Stimulated activated CD4-positive, alpha-beta T cell treated with anti-CD3 and anti-CD28 coated beads, Interleukin-15, amount 100 ng/mL, for 24 hours (primary cell): ENCODE measurements at regions not wholly inside any gene's neighbourhood (a gene's known extent, or its start where the extent isn't known, plus 50 kb on each side); places are given as distances from the start of the nearest gene placed in this dataset.

ENCODE experiments used
- DNase-seq: peaks from one replicate; pipeline ENCODE4 v3.0.0-alpha.2; 2020

DNA sequence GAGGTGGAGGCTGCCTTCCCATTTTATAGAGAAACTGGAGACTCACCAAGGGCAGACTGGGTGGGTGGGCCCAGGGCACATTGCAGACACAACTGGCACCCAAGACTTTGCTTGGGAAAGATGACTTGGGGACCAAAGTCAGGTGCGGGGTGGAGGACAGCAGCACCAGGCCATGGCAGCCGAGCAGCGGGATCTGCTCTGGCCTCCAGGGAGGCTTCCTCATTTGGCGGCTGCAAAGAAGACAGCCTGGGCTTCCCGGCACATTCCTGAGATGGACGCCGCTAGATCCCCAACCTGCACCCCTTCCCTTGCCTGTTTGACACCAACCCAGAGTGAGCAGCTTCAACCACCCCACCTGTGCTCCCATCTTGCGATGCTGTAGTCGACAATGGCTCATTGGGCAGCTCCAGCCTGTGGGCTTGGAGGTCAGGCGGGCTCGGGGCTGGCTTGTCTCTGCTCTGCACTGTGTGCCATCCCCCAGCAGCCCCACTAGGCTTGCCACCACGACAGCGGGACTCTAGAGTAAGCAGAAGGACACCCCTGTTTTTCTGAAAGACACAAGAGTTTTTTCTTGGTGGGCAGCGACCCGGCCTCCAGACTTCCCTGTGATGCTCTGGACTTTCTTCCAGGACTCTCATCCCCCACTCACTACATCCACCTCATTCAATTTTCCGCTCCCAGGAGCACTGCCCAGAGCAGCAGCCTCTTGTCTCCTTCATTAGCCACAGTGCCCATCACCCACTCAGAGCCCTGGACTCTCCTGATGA, 184.9 kb upstream of the CST7 start:
- no peak for DNase-seq

DNA sequence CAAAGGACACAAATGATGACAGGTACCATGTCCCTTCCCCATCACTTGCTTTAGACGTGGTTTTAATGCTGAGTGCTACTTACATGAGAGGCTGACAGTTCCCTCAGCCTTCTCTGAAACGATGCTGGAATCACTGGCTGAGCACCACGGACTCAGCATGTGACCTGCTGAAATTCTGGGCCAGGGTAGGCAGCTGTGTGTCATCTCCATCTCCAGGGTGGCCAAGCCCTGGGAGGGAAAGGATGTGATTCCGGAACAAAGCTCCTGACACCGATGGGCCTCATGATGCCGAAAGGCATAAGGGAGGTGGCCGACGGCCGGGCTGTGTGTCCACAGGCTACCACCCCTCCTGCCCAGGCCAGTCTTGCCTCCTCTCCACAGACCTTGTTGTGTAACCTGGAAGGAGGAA, 184.3 kb upstream of the CST7 start:
- no peak for DNase-seq

GRCh38 chr20:24765316-24766142, 183.5 kb upstream of the CST7 start:
- no peak for DNase-seq

GRCh38 chr20:24766143-24766527, 182.9 kb upstream of the CST7 start:
- DNase-seq = no peak

DNA sequence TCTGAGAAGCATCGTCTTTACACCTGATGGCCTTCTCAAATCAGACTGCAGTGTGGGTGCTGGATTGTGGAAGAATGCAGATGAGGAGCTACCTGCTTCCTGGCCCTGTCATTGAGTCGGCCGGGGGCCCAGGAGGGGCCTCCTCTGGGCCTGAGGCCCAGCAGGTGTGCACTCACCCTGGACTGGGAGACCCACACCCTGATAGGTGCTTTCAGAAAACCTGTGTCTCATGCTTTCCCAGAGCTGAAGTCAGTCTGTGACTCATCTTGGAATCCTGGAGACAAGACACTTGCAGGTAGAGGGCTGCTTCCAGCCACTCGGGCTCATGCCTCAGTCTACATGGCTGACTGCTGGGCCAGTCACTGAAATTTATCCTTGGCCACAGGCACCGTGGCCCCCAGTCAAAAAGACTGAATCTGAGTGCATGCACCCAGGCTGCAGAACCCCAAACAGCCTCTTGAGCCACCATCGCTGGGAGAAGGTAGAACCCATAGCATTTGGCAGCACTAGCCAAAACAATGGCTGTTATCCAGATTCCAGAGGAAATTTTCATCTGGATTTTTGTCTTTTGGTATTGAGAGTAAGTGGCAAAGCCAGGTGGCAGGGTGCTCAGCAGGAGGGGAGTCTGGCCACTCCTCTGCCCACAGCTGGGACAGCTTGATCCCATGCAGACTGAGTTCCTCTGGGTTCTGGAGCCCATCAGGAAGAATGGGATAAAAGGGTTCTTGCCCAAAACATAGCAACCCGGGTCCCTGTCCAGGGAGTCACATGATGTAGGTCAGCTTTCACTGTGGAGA, 182.0 kb upstream of the CST7 start:
- DNase-seq = no peak

DNA sequence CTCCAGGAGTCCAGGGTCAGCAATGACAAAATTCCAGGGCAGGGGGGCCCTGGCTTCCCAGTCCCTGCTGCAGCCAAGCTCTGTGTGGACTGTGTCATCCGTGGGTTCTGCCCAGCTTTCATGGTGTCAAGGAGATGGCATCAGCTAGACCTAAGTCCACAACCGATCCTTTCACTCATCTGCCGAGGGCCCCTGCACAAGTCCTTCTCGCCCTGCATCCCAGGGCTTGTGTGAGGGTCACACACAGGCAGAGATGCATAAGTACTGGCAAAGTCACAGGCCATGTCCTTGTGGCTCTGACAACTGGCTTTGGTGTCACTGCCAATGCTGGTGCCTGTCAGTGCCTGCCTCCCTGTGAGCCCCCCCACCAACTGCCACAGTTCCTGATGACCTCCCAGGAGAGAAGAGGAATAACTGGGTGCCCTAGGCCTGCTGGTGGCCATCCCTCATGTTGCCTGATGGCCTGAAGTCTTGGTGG, 181.4 kb upstream of the CST7 start:
- no peak for DNase-seq

DNA sequence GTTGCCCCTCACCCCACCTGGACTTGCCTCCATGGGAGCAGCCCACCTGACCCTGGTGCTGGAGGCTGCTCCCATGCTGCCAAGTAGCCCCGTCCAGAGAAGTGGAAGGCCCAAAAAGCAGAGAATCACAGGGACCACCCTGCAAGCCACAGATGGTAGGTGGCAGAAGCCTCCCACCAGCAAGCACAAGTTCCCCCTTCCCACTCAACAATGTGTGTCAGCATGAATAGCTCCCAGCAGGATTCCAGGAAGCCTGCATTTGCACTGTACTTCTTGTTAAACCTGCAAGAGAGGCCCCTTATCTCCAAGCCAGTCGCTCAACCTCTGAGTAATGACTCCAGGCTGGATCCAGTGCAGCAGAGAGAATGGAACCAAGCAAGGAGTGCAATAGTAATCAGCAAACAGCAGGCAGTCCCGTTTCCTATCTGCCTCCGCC, 180.8 kb upstream of the CST7 start:
- no peak for DNase-seq

DNA sequence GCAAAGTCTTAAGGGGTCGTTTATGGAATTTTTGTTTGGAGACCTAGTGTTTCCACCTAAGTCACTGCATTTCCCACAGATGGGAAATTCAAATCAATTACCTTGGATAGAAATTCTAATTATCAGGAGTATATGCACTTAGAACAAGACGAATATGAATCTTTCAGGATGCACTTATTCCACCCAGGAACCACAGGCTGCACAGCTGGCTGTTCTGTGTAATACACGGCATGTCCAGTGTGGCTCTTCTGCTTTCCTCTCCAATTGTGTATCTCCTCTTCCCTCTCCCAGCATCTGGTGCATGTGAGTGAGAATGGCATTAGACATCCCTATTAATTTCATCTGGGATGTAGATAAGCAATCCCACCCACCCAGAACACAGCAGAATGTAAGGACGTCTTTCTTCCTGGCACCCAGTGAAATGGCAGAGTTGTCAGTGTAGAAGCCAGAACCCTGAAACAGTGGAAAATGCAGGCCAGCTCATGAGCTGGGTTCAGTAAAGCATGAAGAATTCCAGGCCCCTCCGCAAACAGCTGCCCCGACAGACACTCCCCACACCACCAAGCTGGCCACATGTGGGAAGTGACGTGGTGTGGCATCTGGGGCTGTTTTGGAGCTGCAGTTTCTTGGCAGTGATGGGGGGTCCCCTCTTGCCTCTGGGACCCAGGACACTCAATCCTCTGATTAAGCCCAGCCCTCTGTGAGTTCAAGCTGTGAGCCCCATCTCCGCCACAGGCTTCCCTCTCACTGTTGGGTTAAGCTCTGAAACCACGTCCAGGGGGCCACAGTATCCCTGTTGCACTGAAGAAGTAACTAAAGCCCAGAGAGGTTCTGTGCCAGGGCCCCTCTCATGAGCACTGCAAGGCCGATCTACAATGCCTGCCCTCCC, 180.1 kb upstream of the CST7 start:
- no peak for DNase-seq

- no peak for DNase-seq
These were observed 179.0 kb upstream of the CST7 start for GRCh38 chr20:24769878-24770627.

- DNase-seq = no peak
These were observed 178.2 kb upstream of the CST7 start for GRCh38 chr20:24770628-24771541.

GRCh38 chr20:24771542-24772061, 177.5 kb upstream of the CST7 start:
- DNase-seq = no peak

DNA sequence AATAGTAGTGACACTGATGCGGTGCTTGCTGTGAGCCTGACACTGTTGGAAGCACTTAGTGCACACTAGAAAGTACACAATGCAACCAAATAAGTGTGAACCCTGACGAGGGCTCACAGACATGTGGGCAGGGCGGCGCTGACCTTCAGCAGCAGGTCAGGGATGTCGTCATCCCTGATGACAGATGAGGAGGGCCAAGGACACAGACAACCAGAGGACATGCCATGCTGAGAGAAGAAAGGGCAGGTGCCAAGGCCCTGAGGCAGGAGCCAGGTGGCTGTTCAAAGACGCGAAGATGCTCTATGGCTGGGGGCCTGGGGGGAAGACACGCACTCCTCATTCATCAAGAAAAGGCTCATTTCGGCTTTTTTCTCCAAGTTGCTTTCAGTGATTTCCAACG, 176.4 kb upstream of the CST7 start:
- no peak for DNase-seq

- no peak for DNase-seq
These were observed 175.9 kb upstream of the CST7 start for GRCh38 chr20:24773168-24773567.

DNA sequence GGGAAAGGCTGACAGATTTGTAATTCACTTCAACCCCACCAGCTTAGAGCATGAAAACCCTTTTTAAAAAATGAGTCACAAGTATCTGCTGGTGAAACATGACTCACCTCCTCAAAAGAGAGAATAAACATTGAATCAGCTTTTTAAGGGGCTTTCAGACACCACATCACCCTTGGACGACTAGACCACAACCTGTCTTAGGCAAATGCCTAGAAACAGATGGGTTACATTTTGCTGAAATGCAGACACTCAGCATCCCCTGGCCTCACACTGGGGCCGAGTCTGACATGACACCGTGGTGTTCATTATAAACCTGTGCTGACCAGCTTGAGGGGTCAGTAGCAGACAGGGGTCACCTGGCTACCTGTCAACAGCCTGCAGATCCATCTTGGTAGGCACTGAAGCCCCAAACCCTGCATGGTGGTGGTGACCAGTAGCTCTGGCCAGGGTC, 175.3 kb upstream of the CST7 start:
- peak; percentile 12 for DNase-seq

GRCh38 chr20:24775966-24776365, 173.1 kb upstream of the CST7 start:
- DNase-seq = no peak

DNA sequence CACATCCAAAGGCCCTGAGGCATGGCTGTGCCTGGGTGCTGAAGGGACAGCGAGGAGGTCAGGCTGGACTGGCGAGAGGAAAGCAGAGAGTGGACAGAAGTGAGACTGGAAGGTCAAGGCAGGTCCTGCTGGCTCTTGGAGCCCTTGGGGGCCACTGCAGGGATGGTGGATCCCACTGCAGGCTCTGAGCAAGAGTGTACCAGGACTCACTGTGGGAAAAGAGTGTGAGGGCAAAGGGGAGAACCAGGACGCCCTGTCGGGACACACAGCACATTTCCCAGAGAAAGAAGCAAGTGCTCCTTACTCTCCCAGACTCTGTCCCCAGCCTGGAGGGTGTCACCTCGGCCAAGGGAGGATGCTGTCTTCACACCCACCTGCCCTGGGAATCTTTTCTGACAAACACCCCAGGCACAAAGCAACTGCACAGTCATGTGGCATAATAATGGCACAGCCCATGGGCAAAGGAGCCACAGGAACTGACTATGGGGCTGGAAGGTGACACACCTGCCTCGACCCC, 172.3 kb upstream of the CST7 start:
- DNase-seq = no peak

GRCh38 chr20:24777746-24778145, 171.3 kb upstream of the CST7 start:
- no peak for DNase-seq

DNA sequence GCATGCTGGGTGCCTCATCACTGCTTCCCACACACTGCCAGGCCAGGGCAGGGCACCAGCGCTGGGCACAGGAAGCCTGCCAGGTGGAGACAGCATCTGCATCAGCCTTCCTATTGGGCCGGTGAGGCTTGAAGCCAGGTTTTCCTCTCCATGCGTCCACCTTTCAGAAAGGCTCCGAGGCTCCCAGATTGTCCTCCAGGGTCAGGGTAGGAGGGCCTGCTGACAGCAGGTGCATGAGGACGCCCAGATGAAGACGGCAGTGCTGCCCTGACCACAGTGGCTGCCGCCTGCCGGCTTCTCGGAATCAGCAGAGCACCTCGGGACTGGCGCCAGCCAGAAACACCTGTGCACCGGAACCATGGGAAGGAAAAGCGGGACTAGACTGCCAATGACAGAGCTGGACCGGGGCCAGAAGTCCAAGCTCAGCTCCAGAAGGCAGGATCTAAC, 170.5 kb upstream of the CST7 start:
- no peak for DNase-seq

- no peak for DNase-seq
These were observed 169.9 kb upstream of the CST7 start for GRCh38 chr20:24779131-24779530.

DNA sequence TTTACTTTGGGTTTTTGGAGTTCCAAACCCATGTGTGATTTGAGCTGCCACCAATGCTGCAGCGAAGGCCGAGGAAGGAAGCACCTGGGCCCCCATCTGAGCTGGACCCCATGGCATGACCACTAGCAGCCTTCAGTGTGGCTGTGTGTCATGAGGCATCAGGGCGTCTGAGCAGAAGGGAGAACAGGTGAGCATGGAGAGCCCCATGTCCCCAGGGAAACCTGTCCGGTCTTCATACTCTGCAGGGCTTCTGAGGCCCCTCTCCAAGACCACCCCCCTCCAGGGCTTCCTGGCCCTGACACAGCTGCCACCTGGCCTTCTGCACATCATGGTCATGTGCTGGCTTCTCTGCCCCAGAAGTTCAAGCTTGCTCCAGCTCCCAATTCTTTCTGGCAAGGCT, 169.1 kb upstream of the CST7 start:
- no peak for DNase-seq
